ENCODE measurements at regions not wholly inside any gene's neighbourhood (a gene's known extent, or its start where the extent isn't known, plus 50 kb on each side); places are given as distances from the start of the nearest gene placed in this dataset.

GRCh38 chr2:208948073-208948472 is 475.8 kb upstream of the MAP2 start:
- H3K27me3 ChIP-seq (ENCODE audit: control insufficient read depth, extremely low read depth, insufficient read depth, low read length) = no peaks in the 10 kb centered on the region
- dilution Hi-C loops (cut with MboI; ENCODE audit: extremely low pct_ligation_motif_present, low sequenced_read_pairs) = no loop called here

GRCh38 chr2:208970070-208970469 is 453.8 kb upstream of the MAP2 start:
- H3K9me1 ChIP-seq (ENCODE audit: control insufficient read depth, extremely low read depth, insufficient read depth, low read length) = no peaks in the 10 kb centered on the region
- H4K20me1 ChIP-seq (ENCODE audit: control insufficient read depth, extremely low read depth, insufficient read depth, low read length) = no peaks in the 10 kb centered on the region
- no peak overlapping the region for H3K9ac ChIP-seq (ENCODE audit: control insufficient read depth, extremely low read depth, insufficient read depth, low read length)
- no peak for FAIRE-seq
- H3K27me3 ChIP-seq (ENCODE audit: control insufficient read depth, extremely low read depth, insufficient read depth, low read length) = no peaks in the 10 kb centered on the region
- no peaks in the 10 kb centered on the region for H3K36me3 ChIP-seq (ENCODE audit: control insufficient read depth in 2 of 2, extremely low read depth in 1 of 2, insufficient read depth in 2 of 2, low read length in 2 of 2)
- H3K27ac ChIP-seq (ENCODE audit: control insufficient read depth, insufficient read depth, low read length) = no peak overlapping the region
- no peak for DNase-seq (ENCODE audit: low read depth, low spot score)
- no peak overlapping the region for H2AFZ ChIP-seq (ENCODE audit: control insufficient read depth, low read length)
- no peaks in the 10 kb centered on the region for H3K79me2 ChIP-seq (ENCODE audit: control insufficient read depth, insufficient read depth, low read length)
- dilution Hi-C loops (cut with MboI; ENCODE audit: extremely low pct_ligation_motif_present, low sequenced_read_pairs) = no loop called here
- H3K9me3 ChIP-seq (ENCODE audit: control insufficient read depth, low read depth, low read length) = no peaks in the 10 kb centered on the region
- no peak overlapping the region for H3K4me3 ChIP-seq (ENCODE audit: control insufficient read depth in 2 of 3, extremely low read depth in 1 of 3, insufficient read depth in 2 of 3, low read depth in 1 of 3, low read length in 3 of 3)
- H3K4me1 ChIP-seq (ENCODE audit: control insufficient read depth, extremely low read depth, insufficient read depth, low read length) = no peaks in the 10 kb centered on the region
- TF ChIP-seq EZH2 (IDR thresholded peaks at IDR 0.05; ENCODE audit: low read length) = no peak
- TF ChIP-seq, protein P1, sequence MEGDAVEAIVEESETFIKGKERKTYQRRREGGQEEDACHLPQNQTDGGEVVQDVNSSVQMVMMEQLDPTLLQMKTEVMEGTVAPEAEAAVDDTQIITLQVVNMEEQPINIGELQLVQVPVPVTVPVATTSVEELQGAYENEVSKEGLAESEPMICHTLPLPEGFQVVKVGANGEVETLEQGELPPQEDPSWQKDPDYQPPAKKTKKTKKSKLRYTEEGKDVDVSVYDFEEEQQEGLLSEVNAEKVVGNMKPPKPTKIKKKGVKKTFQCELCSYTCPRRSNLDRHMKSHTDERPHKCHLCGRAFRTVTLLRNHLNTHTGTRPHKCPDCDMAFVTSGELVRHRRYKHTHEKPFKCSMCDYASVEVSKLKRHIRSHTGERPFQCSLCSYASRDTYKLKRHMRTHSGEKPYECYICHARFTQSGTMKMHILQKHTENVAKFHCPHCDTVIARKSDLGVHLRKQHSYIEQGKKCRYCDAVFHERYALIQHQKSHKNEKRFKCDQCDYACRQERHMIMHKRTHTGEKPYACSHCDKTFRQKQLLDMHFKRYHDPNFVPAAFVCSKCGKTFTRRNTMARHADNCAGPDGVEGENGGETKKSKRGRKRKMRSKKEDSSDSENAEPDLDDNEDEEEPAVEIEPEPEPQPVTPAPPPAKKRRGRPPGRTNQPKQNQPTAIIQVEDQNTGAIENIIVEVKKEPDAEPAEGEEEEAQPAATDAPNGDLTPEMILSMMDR (optimal IDR thresholded peaks at IDR 0.05 in 1 of 3, IDR thresholded peaks at IDR 0.05 in 1 of 3, conservative IDR thresholded peaks at IDR 0.05 in 1 of 3; ENCODE audit: extremely low read depth in 1 of 3, insufficient read depth in 2 of 3, low read length in 3 of 3) = no peak
- H3K4me2 ChIP-seq (ENCODE audit: control insufficient read depth, extremely low read depth, insufficient read depth, low read depth, low read length) = no peak overlapping the region

More at GRCh38 chr2:208948073-208948472, 475.8 kb upstream of the MAP2 start:
- no peaks in the 10 kb centered on the region for H3K36me3 ChIP-seq (ENCODE audit: control insufficient read depth in 2 of 2, extremely low read depth in 1 of 2, insufficient read depth in 2 of 2, low read length in 2 of 2)
- no peaks in the 10 kb centered on the region for H3K4me1 ChIP-seq (ENCODE audit: control insufficient read depth, extremely low read depth, insufficient read depth, low read length)
- no peak overlapping the region for H3K9ac ChIP-seq (ENCODE audit: control insufficient read depth, extremely low read depth, insufficient read depth, low read length)
- H3K4me2 ChIP-seq (ENCODE audit: control insufficient read depth, extremely low read depth, insufficient read depth, low read depth, low read length) = no peak overlapping the region
- no peaks in the 10 kb centered on the region for H4K20me1 ChIP-seq (ENCODE audit: control insufficient read depth, extremely low read depth, insufficient read depth, low read length)
- FAIRE-seq = no peak
- DNase-seq (ENCODE audit: low read depth, low spot score) = no peak
- no peak overlapping the region for H3K27ac ChIP-seq (ENCODE audit: control insufficient read depth, insufficient read depth, low read length)
- H3K9me3 ChIP-seq (ENCODE audit: control insufficient read depth, low read depth, low read length) = no peaks in the 10 kb centered on the region
- H3K79me2 ChIP-seq (ENCODE audit: control insufficient read depth, insufficient read depth, low read length) = no peaks in the 10 kb centered on the region
- no peak overlapping the region for H3K4me3 ChIP-seq (ENCODE audit: control insufficient read depth in 2 of 3, extremely low read depth in 1 of 3, insufficient read depth in 2 of 3, low read depth in 1 of 3, low read length in 3 of 3)
- no peak overlapping the region for H2AFZ ChIP-seq (ENCODE audit: control insufficient read depth, low read length)
- H3K9me1 ChIP-seq (ENCODE audit: control insufficient read depth, extremely low read depth, insufficient read depth, low read length) = no peaks in the 10 kb centered on the region
- TF ChIP-seq EZH2 (IDR thresholded peaks at IDR 0.05; ENCODE audit: low read length) = no peak
- TF ChIP-seq, protein P1 (optimal IDR thresholded peaks at IDR 0.05 in 1 of 3, IDR thresholded peaks at IDR 0.05 in 1 of 3, conservative IDR thresholded peaks at IDR 0.05 in 1 of 3; ENCODE audit: extremely low read depth in 1 of 3, insufficient read depth in 2 of 3, low read length in 3 of 3) = no peak

Measured in keratinocyte (primary cell).